Effector CD4-positive, alpha-beta T cell (primary cell): ENCODE measurements at regions not wholly inside any gene's neighbourhood (a gene's known extent, or its start where the extent isn't known, plus 50 kb on each side); places are given as distances from the start of the nearest gene placed in this dataset.
"Not testable (repeated sequence)": the region's sequence is repeated elsewhere in the genome, so short reads cannot be mapped to it uniquely, and the experiment has no call there.

Experiments
- DNase-seq: peaks from one replicate; pipeline ENCODE4 v3.0.0-alpha.2; 2020

DNA sequence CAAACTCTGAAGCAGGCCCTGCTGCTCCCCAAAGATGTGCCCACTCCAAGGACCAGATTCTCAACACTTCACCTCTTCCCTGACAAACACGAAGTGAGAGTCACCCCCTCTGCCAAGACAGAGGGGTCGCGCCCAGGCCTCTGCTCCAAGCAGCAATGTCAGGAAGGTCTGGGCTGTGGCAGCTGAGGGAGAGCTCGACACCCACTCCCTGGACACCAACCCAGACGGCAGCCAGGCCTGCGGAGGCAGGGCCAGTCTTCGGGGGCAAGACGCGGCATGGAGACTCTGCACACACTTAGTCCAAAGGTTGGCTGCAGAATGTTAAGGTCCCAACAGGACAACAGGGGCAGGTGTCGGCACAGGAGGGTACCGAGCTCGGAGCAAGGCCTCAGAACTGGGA is 144.2 kb downstream of the DLL1 start:
- no peak for DNase-seq

DNA sequence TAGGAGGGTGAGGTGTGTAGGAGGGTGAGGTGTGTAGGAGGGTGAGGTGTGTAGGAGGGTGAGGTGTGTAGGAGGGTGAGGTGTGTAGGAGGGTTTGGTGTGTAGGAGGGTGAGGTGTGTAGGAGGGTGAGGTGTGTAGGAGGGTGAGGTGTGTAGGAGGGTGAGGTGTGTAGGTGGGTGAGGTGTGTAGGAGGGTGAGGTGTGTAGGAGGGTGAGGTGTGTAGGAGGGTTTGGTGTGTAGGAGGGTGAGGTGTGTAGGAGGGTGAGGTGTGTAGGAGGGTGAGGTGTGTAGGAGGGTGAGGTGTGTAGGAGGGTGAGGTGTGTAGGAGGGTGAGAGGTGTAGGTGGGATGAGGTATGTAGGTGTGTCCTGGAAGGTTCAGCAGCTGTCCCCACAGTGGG is 144.7 kb downstream of the DLL1 start:
- not testable (repeated sequence) for DNase-seq

DNA sequence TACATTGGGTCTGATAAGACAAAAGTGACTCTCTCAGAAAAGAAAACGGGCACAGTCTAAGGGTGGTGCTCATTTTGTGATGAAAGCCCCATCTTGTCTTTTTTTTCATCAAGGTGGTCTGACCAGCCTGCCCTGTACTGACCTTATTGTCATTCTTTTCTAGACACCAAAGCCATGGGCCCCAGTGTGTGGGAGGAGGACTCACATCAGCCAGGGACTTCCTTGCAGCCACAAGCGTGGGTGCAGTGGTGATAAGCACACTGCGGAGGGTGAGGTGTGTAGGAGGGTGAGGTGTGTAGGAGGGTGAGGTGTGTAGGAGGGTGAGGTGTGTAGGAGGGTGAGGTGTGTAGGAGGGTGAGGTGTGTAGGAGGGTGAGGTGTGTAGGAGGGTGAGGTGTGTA is 145.2 kb downstream of the DLL1 start:
- DNase-seq = not testable (repeated sequence)

DNA sequence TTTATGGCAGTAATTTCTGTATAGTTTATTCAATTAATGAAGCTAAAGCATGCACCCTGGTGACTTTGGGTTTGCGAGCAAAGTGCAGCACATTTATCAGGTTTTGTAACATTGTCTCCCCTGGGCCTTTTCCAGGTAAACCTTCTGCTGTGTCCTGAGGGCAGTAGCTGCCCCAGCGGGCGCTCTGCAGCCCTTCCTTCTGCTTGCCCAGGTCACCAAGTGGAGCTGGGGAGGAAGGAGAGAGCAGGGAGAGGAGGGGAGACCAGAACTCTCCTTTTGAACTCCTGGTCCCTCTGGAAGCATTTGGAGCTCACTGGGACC is 145.6 kb downstream of the DLL1 start:
- no peak for DNase-seq

DNA sequence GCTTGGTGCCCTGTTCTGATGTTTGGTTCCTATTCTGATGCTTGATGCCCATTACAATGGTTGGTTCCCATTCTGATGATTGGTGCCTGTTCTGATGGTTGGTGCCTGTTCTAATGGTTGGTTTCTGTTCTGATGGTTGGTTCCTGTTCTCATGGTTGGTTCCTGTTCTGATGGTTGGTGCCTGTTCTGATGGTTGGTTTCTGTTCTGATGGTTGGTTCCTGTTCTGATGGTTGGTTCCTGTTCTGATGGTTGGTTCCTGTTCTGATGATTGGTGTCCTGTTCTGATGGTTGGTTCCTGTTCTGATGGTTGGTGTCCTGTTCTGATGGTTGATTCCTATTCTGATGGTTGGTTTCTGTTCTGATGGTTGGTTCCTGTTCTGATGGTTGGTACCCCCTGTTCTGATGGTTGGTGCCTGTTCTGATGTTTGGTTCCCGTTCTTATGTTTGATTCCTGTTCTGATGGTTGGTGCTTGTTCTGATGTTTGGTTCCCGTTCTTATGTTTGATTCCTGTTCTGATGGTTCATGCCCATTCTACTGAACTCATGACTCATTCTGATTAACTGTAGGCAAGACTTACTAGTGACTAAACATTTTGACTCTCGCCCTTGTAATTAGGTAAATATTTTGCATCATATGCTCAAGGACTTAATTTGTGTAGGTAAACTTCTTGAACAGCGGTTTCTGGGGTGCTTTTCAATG is 146.2 kb downstream of the DLL1 start:
- DNase-seq = no peak

DNA sequence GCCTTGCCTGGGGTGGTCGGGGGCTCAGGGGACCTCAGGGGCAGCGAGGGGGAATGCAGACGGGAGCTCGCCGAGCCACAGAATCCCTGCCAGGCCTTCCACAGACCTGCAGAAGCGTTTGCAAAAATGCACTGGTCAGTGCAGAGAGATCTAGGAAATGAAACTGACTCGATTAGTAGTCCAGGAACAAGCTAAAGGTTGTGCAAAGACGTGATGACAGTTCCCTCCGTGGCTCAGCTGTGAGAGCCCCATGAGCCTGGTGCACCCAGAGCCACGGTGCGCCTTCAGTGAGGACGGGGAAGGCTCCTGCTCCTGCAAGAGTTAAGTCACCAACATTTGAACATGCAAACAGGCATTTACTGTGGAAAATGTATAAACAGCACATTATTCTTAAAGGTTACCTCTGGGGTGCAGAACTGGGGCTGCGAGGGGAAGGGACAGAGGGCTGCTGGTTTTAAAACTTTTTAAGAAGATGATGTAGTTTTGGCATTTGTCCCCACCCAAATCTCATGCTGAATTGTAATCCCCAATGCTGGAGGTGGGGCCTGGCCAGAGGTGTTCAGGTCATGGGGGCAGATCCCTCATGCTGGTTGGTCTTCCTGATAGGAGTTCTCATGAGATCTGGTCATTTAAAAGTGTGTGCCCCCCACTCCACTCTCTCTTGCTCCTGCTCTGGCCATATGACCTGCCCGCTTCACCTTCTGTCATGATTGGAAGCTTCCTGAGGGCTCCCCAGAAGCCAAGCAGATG is 147.3 kb downstream of the DLL1 start:
- no peak for DNase-seq

DNA sequence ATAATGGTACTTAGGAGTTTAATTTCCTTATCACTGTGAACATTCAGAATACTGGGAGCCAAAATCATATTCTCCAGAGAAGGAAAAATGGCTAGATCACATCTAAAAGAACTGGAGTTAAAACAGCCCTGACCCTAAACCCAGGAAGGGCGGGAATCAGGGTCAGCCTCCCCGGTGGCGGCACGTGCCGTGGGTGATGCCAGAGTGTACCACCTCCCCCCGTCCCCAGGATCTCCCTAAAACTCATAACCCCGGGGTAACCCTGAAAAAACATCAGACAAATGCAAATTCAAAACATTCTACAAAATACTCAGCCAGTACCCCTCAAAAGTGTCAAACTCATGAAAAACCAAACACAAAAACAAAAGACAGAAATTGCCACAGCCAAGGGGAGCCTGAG is 148.3 kb downstream of the DLL1 start:
- no peak for DNase-seq

DNA sequence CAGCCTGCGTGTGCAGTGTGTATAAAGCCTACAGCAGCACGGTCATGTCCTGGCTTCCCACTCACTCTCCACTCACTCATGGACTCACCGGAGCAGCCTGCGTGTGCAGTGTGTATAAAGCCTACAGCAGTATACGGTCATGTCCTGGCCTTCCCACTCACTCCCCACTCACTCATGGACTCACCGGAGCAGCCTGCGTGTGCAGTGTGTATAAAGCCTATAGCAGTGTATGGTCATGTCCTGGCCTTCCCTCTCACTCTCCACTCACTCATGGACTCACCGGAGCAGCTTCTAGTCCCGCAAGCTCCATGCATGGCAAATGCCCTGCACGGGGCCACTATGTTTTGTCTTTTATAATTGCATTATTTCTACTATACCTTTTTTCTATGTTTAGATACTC is 149.8 kb downstream of the DLL1 start:
- not testable (repeated sequence) for DNase-seq

DNA sequence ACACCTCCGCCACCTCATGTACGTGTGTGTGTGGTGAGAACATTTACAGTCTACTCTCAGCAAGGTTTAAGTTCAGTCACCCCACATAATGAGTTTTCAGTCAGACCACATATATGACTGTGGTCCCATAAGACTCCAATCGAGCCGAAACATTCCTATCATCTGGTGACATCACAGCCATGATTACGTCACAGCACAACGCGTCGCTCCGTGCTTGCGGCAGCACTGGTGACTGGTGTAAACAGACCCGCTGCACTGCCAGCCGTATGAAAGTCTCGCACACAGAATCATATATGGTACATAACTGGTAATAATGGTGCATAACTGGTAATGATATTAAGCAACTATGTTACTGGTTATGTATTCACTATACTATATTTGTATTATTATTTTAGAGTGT is 150.7 kb downstream of the DLL1 start:
- DNase-seq = no peak

DNA sequence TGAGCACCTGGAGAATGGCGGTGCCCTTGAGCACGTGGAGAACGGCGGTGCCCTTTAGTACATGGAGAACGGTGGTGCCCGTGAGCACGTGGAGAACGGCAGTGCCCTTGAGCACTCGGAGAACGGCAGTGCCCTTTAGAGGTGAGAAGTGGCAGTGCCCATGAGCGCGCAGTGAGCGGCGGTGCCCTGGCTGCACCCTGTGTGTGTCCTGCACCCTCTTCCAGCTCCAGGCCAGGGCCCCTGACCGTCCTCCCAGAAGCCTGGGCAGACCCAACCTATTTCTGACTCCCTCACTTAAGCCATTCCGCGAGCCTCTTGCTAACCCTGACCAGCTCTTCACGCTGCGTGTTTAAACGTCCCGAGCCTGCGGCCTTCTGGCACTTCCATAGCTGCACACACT is 151.3 kb downstream of the DLL1 start:
- no peak for DNase-seq

DNA sequence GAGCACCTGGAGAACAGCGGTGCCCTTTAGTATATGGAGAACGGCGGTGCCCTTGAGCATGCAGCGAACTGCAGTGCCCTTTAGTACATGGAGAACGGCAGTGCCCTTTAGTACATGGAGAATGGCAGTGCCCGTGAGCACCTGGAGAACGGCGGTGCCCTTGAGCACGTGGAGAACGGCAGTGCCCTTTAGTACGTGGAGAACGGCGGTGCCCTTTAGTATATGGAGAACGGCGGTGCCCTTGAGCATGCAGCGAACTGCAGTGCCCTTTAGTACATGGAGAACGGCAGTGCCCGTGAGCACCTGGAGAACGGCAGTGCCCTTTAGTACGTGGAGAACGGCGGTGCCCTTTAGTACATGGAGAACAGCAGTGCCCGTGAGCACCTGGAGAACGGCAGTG is 151.8 kb downstream of the DLL1 start:
- DNase-seq = not testable (repeated sequence)

DNA sequence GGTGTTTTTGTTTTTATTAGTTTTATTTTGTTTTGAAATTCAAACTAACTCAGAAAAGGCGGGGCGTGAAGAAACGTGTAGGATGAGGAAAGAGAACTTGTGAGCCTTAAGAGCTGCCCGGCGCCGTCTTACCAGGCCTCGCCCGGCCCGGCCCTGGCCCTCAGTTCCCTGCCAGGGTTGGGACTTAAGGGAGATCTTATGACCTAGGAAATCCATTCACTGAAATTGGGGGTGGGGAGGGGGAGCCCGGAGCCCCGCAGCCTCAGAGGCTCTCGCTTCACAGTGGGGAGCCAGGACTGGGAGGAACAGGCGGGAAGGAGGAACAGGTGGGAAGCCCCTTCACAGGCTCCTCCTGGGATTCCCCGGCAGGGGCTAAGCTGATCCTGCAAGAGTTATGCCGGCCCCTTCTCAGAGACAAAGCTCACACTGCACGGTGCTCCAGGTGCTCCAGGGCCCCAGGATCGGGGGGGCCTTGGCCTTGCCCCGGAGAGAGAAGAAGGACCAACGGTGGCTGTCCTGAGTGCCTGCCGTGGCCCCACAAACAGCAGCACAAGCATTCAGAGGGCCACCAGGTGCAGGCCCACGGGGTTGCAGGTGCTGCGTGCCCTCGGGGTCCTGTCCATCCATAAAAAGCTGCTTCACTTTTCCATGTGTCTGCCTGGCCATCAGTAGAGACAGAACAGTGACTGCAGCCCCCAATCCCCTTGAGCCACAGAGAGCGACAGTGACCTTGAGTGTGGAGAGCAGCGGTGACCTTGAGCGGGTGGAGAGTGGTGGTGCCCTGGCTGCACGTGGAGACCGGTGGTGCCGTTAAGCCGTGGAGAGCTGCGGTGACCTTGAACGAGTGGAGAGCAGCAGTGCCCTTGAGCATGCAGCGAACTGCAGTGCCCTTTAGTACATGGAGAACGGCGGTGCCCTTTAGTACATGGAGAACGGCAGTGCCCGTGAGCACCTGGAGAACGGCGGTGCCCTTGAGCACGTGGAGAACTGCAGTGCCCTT is 152.7 kb downstream of the DLL1 start:
- DNase-seq = no peak

DNA sequence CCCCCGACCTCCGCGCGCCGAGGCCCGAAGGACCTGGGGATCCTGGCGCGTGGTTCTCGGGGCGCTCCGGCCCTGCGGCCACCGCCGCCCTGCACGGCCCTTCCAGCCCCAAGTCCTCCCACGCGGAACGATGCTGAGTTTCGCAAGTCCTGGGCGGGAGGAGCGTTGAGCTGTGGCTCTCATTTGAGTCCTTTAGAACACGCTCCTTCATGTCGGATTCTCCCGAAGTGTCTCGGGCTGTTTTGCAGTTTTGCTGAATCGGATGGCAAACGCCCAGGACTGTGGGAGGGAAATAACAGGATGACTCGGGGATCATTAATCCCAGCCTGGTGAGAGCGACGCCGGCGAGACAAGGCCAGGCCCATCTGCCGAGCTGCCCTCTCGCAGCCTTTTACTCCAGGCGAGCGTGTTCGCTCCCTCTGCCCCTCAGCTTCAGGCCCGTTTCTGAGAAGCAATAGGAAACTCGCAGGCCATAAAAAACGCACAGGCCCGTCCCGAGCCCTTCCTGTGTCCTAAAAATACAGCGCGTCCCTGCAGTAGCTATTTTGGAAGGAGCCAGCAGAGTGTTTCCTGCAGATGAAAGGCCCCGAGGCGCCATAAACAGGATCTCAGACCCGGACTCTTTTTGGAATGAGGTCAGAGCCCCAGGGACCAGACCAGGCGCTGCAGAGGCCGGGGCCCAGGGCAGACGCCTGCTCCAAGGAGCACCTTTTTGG is 153.5 kb downstream of the DLL1 start:
- no peak for DNase-seq

DNA sequence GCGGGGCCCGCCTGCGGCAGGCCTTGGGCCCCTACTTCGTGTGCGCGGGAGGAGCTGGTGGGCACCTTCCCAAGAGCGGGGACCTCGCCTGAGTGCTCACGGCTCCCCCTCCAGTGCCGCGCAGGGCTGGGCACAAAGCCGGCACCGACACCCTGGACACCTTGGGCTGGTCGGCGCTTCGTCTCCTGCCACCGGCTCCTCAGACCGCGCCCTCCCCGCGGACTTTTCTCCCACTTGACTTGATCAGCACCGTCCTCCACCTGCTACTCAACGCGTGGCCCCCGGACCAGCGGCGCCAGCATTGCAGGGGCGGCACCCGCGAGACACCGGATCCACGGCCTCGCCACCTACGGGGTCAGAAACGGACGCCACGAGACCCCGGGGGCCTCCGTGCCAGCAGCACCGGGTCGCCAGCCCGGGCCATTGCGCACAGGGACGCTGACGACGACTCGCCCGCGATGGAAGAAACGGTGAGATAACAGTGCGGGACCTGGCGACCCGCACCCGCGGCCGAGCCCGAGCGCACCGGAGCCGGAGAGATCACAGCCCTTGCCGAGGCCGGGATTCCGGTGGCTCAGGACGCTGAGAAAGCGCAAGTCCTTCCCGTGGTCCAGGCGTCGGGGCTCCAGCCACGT is 154.2 kb downstream of the DLL1 start:
- no peak for DNase-seq

DNA sequence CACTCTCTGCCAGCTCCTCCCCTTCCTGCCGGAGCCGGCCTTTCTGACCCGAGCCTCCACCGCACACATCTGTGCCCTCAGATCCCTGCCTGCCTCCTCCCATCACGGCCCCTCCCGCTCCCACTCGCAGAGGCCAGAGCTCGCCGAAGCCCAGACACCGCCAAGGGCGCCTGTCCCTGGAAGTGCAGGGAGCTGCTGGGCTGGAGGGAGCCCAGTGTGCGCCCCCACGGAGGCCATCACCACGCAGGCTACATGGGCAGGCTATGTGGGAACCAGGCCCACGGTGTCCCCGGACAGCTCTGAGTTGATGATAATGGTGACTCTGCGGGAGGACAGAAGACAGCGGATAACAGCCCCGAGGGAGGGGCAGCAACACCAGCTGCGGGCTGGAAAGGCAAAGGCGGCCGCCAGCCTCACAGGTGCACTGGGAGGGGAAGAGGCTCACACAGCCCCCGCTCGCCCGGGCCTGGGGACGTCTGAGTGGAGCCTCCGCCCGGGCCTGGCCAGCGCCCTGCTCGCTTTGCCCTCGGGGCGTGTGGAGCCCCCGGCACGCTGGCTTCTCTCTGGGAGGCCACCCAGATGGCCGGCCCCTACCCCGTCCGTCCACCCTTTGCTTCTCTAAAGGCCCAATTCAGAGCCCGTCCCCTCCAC is 154.9 kb downstream of the DLL1 start:
- no peak for DNase-seq

DNA sequence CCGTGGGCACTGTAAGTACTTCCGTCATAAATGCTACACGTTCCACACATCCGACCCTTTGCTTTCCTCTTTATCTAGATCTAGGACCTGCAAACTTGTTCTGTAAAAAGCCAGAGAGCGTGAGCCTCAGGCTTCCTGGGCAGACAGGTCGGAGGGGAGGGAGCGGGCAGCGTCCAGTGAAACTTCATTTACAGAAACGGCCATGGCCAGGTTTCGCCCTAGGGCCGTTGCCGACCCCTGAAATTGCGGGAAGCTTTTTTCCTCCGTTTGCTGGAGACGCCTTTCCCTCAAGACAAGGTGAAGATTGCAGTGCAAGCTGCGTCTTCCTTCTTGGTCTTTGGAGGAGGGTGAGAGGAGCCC is 155.4 kb downstream of the DLL1 start:
- no peak for DNase-seq

DNA sequence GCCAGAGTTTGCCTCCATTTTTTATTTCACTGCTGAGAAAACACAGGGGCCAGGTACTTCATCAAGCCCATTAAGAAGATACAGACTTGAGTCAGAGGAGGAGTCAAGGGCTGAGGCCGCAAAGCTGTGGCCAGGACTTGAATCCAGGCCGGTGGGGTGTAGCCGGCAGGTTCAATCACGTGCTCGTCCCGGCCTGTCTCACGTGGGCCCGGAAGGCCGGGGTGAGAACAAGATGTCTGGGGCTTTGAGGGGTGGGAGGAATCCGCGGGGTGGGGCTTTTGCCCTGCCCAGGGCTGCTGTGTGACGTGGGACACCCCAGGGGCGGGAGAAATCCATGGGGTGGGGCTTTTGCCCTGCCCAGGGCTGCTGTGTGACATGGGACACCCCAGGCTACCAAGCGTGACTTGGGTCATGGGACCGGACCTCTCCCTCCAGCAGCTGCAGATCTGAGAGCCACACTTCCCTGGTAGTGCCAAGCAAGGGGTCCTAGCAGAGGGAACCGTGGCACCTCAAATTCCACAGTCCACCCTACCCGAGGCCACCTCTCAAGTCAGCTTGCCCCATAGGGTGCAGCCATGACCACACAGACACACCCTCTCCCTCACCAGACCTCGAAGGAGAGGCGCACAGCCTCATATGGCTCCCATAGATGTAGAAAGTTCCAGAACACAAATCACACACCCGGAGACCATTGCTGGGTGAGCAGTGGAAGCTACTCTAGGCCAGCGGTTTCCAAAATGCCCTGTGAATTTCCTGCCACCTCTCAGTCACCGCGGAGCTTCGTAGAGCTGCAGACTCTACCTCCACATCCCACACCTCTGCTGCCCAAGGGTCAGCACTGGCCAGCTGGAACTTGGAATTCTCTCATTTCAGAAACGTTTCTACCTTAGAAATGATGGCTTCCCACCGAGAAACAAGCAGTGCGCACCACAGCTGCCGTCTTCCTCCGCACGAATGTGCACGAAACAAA is 156.1 kb downstream of the DLL1 start:
- DNase-seq = no peak

DNA sequence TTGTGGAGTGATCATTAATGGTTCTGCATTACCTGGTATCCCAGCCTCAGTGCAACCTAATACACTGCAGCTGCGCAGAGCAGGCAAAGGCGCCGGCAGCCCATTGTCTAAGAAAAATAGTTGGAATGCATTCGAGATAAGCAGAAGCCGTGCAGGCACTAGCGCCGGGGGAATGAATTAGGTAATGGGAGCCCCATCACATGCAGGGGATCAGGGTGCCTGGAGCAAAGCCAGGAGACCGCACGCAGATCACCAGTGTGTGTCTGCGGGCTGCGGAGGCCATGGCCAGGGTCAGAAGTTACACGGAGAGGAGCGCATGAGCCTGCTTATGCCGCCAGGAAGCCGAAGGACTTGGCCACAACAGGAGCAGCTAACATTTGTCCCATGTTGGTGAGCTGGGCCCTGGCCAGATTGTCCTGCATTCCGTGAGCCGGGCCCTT is 156.8 kb downstream of the DLL1 start:
- DNase-seq = no peak

DNA sequence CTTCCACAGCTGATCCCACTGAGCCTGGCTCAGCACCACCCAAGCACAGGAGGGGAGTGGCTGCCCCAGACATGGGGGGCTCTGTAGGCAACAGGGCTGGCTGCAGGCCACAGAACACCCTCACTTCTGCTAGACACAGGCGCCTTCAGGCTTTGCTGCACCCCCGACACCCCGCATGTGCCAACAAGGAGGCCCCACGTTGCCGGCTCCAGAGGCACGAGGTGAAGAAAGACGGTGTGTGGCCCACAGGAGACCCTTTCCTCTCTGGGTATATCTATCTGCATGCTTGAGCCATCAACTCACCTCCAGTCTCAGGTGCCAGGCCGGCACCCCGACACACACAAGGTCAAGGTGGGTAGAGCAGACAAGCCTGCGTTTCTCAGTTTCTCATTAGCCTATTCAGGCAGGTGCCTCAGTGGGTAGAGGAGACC is 158.3 kb downstream of the DLL1 start:
- DNase-seq = no peak

DNA sequence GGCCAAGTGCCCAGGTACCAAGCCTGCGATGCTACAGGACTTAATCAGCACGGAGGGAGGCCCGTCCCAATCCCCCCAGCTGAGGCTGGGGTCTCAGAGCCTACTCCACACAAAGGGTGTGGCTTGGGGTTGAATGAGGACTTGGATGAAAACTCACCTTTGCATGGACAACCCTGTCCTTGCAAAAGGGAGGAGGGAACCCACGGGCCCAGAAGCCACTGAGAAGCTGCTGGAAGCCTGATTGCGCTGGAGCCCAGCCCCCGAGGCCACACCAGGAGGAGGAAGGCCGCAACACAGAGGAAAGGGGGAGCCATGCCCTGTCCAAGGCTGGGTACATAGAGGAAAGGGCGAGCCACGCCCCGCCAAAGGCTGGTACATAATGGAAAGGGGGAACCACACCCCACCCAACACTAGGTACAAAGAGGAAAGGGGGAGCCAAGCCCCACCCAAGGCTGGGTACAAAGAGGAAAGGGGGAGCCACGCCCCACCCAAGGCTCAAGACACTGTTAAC is 158.8 kb downstream of the DLL1 start:
- no peak for DNase-seq
